Endothelial cell of umbilical vein (primary cell): ENCODE measurements at regions not wholly inside any gene's neighbourhood (a gene's known extent, or its start where the extent isn't known, plus 50 kb on each side); places are given as distances from the start of the nearest gene placed in this dataset.

ENCODE experiments used
- EZH2 ChIP-seq: IDR thresholded peaks from 2 replicates; pipeline ENCODE4 v1.6.1; 2012; ENCODE audit warnings: borderline replicate concordance, low read depth, mild to moderate bottlenecking, moderate library complexity, low read length, inconsistent platforms; ENCODE audit not compliant: severe bottlenecking
- FOS ChIP-seq: IDR thresholded peaks from 2 replicates; pipeline ENCODE4 v1.6.1; 2011; ENCODE audit warnings: mild to moderate bottlenecking, low read length, moderate library complexity, borderline replicate concordance; ENCODE audit not compliant: insufficient read depth
- GATA2 ChIP-seq: IDR thresholded peaks from 2 replicates; pipeline ENCODE4 v1.7.0; 2011; ENCODE audit warnings: low read depth, mild to moderate bottlenecking, moderate library complexity, mixed read lengths, low read length; ENCODE audit not compliant: insufficient read length, insufficient read depth
- JUN ChIP-seq: IDR thresholded peaks from 2 replicates; pipeline ENCODE4 v1.6.1; 2011; ENCODE audit warnings: borderline replicate concordance, low read depth; ENCODE audit not compliant: insufficient read length, insufficient read depth
- MYC ChIP-seq: IDR thresholded peaks from one replicate; pipeline ENCODE4 v1.6.1; 2011; ENCODE audit warnings: mild to moderate bottlenecking, low read depth, low read length
- POLR2A ChIP-seq: IDR thresholded peaks from 2 replicates; pipeline ENCODE4 v1.6.1; 2012; ENCODE audit warnings: low read depth, mild to moderate bottlenecking, control low read depth, low read length
- POLR2AphosphoS5 ChIP-seq: IDR thresholded peaks from 2 replicates; pipeline ENCODE4 v1.6.1; 2012; ENCODE audit warnings: low read depth, mild to moderate bottlenecking, control low read depth, low read length, moderate library complexity; ENCODE audit not compliant: insufficient read depth
- TF ChIP-seq, protein P1 (sequence below), 2 donors: IDR thresholded peaks; 1 replicate in 1 of 2; 2 replicates in 1 of 2; pipeline ENCODE4 v1.5.1; 2011; ENCODE audit warnings: low read length in 2 of 2, mild to moderate bottlenecking in 2 of 2, moderate library complexity in 2 of 2, control low read depth in 1 of 2, inconsistent platforms in 1 of 2, low read depth in 1 of 2; ENCODE audit not compliant: insufficient read depth in 1 of 2; ENCODE audit errors: extremely low read depth in 1 of 2
- TF ChIP-seq, protein P2 (sequence below): IDR thresholded peaks from 2 replicates; pipeline ENCODE4 v1.6.1; 2011; ENCODE audit not compliant: insufficient read depth, insufficient read length

DNA sequence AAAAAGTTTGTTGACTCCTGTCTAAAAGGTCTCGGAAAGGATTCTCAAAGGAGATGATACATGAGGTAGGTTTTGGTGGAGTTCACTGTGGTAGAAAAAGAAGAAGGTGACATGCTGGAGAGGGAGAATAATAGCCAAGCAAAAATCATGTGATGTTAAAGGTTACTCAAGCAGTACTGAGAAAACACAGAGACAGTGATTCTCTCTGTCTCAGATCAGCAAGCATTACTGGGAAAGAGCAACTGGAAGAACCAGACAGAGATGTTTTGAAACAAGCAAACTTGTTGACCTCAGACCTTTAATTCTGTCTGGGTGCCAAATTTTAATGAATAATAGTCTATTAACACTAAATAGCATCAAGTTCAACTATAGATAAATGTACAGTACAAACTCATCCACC, 183.5 kb upstream of the PLEKHG7 start:
- TF ChIP-seq EZH2, result no peak
- TF ChIP-seq, protein P1, sequence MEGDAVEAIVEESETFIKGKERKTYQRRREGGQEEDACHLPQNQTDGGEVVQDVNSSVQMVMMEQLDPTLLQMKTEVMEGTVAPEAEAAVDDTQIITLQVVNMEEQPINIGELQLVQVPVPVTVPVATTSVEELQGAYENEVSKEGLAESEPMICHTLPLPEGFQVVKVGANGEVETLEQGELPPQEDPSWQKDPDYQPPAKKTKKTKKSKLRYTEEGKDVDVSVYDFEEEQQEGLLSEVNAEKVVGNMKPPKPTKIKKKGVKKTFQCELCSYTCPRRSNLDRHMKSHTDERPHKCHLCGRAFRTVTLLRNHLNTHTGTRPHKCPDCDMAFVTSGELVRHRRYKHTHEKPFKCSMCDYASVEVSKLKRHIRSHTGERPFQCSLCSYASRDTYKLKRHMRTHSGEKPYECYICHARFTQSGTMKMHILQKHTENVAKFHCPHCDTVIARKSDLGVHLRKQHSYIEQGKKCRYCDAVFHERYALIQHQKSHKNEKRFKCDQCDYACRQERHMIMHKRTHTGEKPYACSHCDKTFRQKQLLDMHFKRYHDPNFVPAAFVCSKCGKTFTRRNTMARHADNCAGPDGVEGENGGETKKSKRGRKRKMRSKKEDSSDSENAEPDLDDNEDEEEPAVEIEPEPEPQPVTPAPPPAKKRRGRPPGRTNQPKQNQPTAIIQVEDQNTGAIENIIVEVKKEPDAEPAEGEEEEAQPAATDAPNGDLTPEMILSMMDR (IDR thresholded peaks at IDR 0.05; ENCODE audit: extremely low read depth in 1 of 2, insufficient read depth in 1 of 2, low read depth in 1 of 2, low read length in 2 of 2), result no peak
- TF ChIP-seq POLR2A, result no peak
- no peak for TF ChIP-seq POLR2AphosphoS5
- TF ChIP-seq FOS, result no peak
- TF ChIP-seq, protein P2, sequence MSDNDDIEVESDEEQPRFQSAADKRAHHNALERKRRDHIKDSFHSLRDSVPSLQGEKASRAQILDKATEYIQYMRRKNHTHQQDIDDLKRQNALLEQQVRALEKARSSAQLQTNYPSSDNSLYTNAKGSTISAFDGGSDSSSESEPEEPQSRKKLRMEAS, result no peak
- no peak for TF ChIP-seq JUN
- no peak for TF ChIP-seq GATA2
- no peak for TF ChIP-seq MYC
